Skeletal muscle tissue (tissue), 3 donors: ENCODE measurements at regions not wholly inside any gene's neighbourhood (a gene's known extent, or its start where the extent isn't known, plus 50 kb on each side); places are given as distances from the start of the nearest gene placed in this dataset.
"Not testable (repeated sequence)": the region's sequence is repeated elsewhere in the genome, so short reads cannot be mapped to it uniquely, and the experiment has no call there.

Experiments used
- H3K27ac ChIP-seq: one replicate; pipeline ENCODE4 v1.7.0; 2013; ENCODE audit warnings: mild to moderate bottlenecking, low read depth, low read length, inconsistent platforms
- H3K27me3 ChIP-seq, 3 donors: one replicate each; pipeline ENCODE4 v1.7.0; 2013; ENCODE audit warnings: low read length in 3 of 3; ENCODE audit not compliant: control insufficient read depth in 3 of 3, insufficient read depth in 3 of 3
- H3K36me3 ChIP-seq, 3 donors: one replicate each; pipeline ENCODE4 v1.7.0; 2013; ENCODE audit warnings: low read length in 3 of 3; ENCODE audit not compliant: control insufficient read depth in 3 of 3, insufficient read depth in 3 of 3
- H3K4me1 ChIP-seq, 3 donors: one replicate each; pipeline ENCODE4 v1.7.0; 2013; ENCODE audit warnings: low read length in 3 of 3, mild to moderate bottlenecking in 3 of 3; ENCODE audit not compliant: control insufficient read depth in 3 of 3, insufficient read depth in 3 of 3
- H3K4me3 ChIP-seq, 3 donors: one replicate each; pipeline ENCODE4 v1.7.0; 2013; ENCODE audit warnings: low read length in 3 of 3
- H3K9ac ChIP-seq, 3 donors: one replicate each; pipeline ENCODE4 v1.7.0; 2013; ENCODE audit warnings: low read length in 3 of 3, mild to moderate bottlenecking in 3 of 3, moderate library complexity in 2 of 3, low read depth in 1 of 3
- H3K9me3 ChIP-seq, 3 donors: one replicate each; pipeline ENCODE4 v1.7.0; 2013; ENCODE audit warnings: low read length in 3 of 3; ENCODE audit not compliant: control insufficient read depth in 3 of 3
- donor health status: Osteomylitis.

DNA sequence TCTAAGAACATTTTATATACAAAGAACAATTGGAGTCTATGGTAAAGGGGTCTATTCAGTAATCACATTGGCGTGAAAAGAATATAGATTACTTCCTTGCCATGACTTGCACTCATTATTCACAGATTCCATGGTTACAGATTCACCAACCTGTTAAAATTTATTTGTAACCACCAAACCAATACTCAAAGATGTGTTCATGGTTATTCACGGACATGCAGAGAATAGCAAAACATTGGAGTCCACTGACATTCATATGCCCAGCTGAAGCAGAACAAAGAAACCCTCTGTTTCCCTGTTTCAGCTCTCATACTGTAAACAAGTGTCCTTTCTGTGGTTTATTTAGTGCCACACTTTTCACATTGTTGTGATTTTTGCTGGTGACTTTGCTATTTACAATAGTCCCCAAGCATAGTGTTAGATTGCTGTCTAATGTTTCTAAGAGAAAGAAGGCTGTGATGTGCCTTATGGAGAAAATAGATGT is 185.8 kb upstream of the TTC14 start:
- H3K27me3 ChIP-seq = no peaks in the 10 kb centered on the region
- H3K4me3 ChIP-seq = no peak overlapping the region
- no peak overlapping the region for H3K9ac ChIP-seq
- H3K9me3 ChIP-seq = no peaks in the 10 kb centered on the region
- no peak overlapping the region for H3K27ac ChIP-seq
- H3K4me1 ChIP-seq = no peaks in the 10 kb centered on the region
- H3K36me3 ChIP-seq = no peaks in the 10 kb centered on the region

DNA sequence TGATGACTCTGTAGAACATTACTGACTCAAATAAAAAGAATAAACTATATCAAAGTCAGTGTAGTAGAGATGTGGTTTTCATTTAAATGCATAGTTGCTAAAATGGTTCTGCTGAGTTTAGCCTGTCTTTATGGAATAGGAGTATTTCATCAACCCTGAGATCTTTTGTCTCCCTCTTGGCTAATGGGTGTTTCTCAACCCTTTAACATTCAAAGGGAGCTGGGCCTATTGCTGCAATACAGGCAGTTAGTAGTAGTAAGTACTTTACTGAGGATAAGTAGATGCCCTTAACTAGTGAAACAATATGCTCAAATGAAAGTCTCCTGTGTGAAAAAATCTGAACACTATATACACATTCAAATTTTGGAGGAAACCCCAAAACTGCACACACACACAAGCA is 184.7 kb upstream of the TTC14 start:
- no peak overlapping the region for H3K9ac ChIP-seq
- no peaks in the 10 kb centered on the region for H3K9me3 ChIP-seq
- no peak overlapping the region for H3K27ac ChIP-seq
- H3K36me3 ChIP-seq = no peaks in the 10 kb centered on the region
- H3K4me1 ChIP-seq = no peaks in the 10 kb centered on the region
- H3K27me3 ChIP-seq = no peaks in the 10 kb centered on the region
- no peak overlapping the region for H3K4me3 ChIP-seq

DNA sequence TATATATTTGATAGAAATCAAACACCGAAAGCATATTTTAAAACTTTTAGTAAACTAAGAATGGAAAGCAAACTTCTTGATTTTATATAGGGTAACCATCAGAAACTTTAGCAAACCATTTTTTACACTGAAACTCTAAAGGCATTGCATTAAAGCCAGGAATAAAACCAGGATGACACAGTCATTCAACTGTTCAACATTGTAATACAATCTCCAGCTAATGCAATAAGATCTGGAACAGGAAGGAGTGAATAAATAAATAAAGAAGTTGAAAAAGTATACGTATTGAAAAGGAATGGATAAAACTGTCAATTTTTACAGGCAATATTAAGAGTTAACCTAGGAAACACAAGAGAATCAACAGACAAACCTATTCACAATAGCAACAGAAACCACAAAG is 181.9 kb upstream of the TTC14 start:
- H3K9me3 ChIP-seq = no peaks in the 10 kb centered on the region
- no peaks in the 10 kb centered on the region for H3K36me3 ChIP-seq
- no peak overlapping the region for H3K9ac ChIP-seq
- no peaks in the 10 kb centered on the region for H3K4me1 ChIP-seq
- H3K27me3 ChIP-seq = no peaks in the 10 kb centered on the region
- H3K27ac ChIP-seq = no peak overlapping the region
- no peak overlapping the region for H3K4me3 ChIP-seq

DNA sequence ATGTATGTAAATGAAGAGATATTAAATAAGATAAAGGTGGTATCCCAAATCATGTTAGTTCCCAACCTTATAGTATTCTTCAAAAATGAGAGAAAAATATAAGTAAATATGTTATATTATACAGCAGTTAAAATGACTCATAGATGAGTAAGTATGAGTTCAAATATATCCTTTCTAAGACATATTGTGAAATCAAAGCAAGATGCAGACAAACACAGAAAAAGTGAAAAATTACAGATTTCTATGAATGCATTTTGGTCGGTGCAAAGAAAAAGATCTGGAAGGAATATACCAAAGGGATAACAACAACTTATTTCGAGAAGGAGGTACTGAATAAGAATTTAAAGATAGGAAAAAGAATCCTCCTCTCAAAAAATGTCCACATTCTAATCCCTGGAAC is 181.2 kb upstream of the TTC14 start:
- no peaks in the 10 kb centered on the region for H3K27me3 ChIP-seq

DNA sequence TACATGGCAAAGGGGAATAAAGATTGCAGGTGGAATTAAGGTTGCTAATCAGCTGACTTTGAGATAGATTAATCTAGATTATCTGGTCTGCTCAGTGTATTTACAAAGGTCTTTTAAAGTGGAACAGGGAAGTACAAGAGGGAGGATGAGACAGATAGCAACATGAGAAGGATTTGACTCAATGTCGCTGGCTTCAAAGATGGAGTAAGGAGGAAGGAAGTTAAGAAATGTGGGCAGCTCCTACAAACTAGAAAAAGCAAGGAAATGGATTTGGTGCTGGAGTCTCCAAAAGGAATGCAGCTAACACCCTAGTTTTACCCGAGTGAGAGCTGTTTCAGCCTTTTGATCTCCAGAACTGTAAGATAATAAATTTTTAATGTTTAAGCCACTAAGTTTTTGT is 180.7 kb upstream of the TTC14 start:
- Histone ChIP-seq H3K9ac (no peak overlapping the region), H3K27ac (no peak overlapping the region), H3K4me3 (no peak overlapping the region), H3K9me3 (no peaks in the 10 kb centered on the region), H3K36me3 (no peaks in the 10 kb centered on the region), H3K4me1 (no peaks in the 10 kb centered on the region), H3K27me3 (no peaks in the 10 kb centered on the region)

More for the DNA sequence above, 181.2 kb upstream of the TTC14 start:
- Histone ChIP-seq H3K4me1 (no peaks in the 10 kb centered on the region), H3K36me3 (no peaks in the 10 kb centered on the region), H3K4me3 (no peak overlapping the region), H3K27ac (no peak overlapping the region), H3K9ac (no peak overlapping the region), H3K9me3 (no peaks in the 10 kb centered on the region)

DNA sequence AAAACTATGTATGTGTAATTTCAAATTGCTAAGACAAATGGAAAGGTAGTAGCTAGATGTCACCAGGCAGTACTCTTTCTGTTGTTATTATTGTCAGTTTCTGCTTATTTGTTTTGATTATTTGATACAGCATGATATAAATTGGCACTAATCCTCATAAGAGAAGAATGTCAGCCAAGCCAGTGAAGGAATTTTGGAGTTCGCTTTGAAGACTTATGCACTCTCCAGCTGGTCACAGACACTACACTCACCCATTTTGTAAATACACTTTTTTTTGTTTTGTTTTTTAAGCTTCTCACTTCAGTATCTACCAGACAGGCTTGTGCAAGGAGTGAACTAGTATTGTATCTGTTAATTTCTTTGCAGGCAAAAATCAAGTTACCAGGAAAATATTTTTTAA is 180.2 kb upstream of the TTC14 start:
- H3K36me3 ChIP-seq = no peaks in the 10 kb centered on the region
- H3K27me3 ChIP-seq = no peaks in the 10 kb centered on the region
- H3K9ac ChIP-seq = no peak overlapping the region
- H3K27ac ChIP-seq = no peak overlapping the region
- no peaks in the 10 kb centered on the region for H3K9me3 ChIP-seq
- no peaks in the 10 kb centered on the region for H3K4me1 ChIP-seq
- no peak overlapping the region for H3K4me3 ChIP-seq

DNA sequence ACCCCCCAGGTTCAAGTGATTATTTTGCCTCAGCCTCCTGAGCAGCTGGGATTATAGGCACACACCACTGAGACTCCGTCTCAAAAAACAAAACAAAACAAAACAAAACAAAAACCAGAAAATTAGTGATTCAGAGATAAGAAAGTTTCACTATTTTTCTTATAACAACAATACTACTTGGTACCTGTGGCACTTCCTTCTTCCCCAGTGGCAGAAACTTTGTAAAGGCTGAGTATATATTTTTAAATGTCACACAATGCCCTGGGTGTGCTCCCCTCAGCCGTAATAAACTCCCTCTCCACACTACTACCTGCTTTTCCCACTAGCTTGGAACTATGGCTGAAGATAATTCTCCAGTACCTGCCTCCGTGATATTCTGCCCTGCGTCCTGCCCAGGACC is 177.7 kb upstream of the TTC14 start:
- H3K36me3 ChIP-seq, H3K27me3 ChIP-seq, H3K4me1 ChIP-seq, H3K4me3 ChIP-seq, H3K9ac ChIP-seq, H3K27ac ChIP-seq, H3K9me3 ChIP-seq: not testable (repeated sequence)

DNA sequence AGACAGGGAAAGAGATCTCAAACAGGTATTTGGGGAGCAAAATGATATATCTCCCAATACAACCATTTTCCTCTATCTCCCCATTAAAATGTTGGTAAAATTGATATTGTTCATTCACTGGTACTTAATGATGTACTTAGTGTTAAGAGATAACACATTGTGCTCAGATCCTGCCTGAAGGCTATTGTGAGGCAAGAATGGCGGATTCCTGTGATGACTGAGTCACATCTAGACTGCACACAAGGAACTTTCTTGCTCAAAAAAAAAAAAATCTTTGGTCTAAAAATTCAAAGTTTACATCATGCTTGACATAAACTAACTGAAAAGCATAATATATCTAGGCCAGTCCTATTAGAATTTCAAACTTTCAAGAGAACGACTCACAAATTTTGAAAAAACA is 171.1 kb upstream of the TTC14 start:
- H3K4me3 ChIP-seq = no peak overlapping the region
- H3K4me1 ChIP-seq = no peaks in the 10 kb centered on the region
- no peak overlapping the region for H3K27ac ChIP-seq
- no peaks in the 10 kb centered on the region for H3K36me3 ChIP-seq
- no peak overlapping the region for H3K9ac ChIP-seq
- H3K27me3 ChIP-seq = no peaks in the 10 kb centered on the region
- peaks cover 0 to 2% (median 0%) of the 10 kb centered on the region in 3 donors for H3K9me3 ChIP-seq

DNA sequence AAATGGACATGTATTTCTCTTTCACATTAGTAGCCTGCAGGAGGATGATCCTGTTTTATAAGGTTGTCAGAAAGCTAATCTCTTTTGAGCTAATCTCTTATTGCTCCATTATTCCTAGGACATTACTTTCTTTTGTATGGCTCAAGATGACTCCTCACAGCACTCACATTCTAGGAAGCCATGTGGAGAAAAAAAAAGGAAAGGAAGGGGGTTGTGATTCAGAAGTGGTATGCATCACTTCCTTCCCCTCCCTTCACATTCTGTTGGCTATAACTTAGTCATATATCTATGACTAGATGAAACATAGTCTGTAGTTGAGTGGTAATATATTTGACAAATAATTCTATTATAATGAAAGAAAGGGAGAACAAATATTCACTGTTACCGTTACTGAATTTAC is 168.8 kb upstream of the TTC14 start:
- Histone ChIP-seq H3K27me3 (no peaks in the 10 kb centered on the region), H3K4me3 (no peak overlapping the region), H3K9me3 (peaks cover 0 to 2% (median 0%) of the 10 kb centered on the region in 3 donors), H3K4me1 (no peaks in the 10 kb centered on the region), H3K36me3 (no peaks in the 10 kb centered on the region), H3K9ac (no peak overlapping the region), H3K27ac (no peak overlapping the region)

DNA sequence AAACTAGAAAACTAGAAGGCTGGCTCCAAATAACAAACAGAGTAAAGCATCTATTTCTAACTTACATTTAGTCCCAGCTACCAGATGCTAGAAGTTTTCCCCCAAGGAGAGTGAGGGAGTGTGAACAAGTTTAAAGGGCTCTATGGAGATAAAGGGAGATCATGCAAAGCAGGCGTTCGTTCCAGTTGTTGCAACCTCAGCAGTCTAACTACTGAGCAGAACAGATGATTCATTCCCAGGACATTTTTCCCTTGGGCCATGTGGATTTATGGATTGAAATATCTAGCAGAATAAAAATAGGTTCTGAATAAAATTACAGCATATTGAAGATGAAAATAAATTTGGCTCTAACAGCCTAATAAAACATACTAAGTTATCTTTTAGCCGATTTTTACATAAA is 154.8 kb upstream of the TTC14 start:
- H3K27me3 ChIP-seq = no peaks in the 10 kb centered on the region
- H3K9ac ChIP-seq = no peak overlapping the region
- no peak overlapping the region for H3K4me3 ChIP-seq
- H3K4me1 ChIP-seq = no peaks in the 10 kb centered on the region
- H3K9me3 ChIP-seq = no peaks in the 10 kb centered on the region
- H3K36me3 ChIP-seq = no peaks in the 10 kb centered on the region
- H3K27ac ChIP-seq = no peak overlapping the region

DNA sequence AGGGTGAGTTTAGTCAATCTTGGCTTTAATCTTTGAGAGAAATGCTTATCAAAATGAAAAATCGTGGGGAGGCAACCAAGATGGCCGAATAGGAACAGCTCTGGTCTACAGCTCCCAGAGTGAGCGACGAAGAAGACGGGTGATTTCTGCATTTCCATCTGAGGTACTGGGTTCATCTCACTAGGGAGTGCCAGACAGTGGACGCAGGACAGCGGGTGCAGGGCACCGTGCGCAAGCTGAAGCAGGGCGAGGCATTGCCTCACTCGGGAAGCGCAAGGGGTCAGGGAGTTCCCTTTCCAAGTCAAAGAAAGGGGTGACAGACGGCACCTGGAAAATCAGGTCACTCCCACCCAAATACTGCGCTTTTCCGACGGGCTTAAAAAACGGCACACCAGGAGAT is 153.6 kb upstream of the TTC14 start:
- not testable (repeated sequence) for H3K4me3 ChIP-seq, H3K27ac ChIP-seq, H3K27me3 ChIP-seq, H3K9ac ChIP-seq, H3K4me1 ChIP-seq, H3K36me3 ChIP-seq, H3K9me3 ChIP-seq
